Suprapubic skin (tissue), 3 donors: ENCODE measurements at regions not wholly inside any gene's neighbourhood (a gene's known extent, or its start where the extent isn't known, plus 50 kb on each side); places are given as distances from the start of the nearest gene placed in this dataset.

Experiments used
- EP300 ChIP-seq: sonication (generic); formaldehyde crosslinking; IDR thresholded peaks from one replicate; pipeline ENCODE4 v1.6.1; 2017; ENCODE audit warnings: antibody characterized with exemption
- POLR2A ChIP-seq, 2 donors: fragments of 450-650 bp; IDR thresholded peaks; one replicate each; pipeline ENCODE4 v1.6.1; 2017; ENCODE audit warnings: antibody characterized with exemption in 2 of 2, mild to moderate bottlenecking in 2 of 2, moderate library complexity in 2 of 2
- TF ChIP-seq, protein P1 (sequence below), 2 donors: fragments of 200-600 bp in 1 of 2; fragments of 450-650 bp in 1 of 2; sonication (generic) in 1 of 2; IDR thresholded peaks; one replicate each; pipeline ENCODE4 v1.5.1; 2016 to 2019; ENCODE audit warnings: antibody characterized with exemption in 2 of 2, mild to moderate bottlenecking in 1 of 2, moderate library complexity in 1 of 2

DNA sequence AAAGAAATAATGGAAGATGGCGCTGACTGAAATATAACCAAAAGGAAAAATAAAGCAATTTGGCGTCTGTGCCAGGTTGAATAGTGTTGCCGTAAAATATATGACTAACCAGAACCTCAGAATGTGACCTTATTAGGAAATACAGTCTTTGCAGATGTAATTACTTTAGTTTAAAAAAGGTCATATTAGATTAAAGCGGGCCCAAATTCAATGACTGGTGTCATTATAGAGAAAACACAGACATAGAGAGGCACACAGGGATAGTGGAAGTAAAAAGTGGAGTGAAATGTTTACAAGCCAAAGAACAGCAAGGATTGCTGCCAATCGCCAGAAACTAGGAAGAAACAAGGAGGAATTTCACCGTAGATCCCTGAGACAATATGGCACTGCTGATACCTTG is 521.2 kb downstream of the FRK start:
- TF ChIP-seq, protein P1, sequence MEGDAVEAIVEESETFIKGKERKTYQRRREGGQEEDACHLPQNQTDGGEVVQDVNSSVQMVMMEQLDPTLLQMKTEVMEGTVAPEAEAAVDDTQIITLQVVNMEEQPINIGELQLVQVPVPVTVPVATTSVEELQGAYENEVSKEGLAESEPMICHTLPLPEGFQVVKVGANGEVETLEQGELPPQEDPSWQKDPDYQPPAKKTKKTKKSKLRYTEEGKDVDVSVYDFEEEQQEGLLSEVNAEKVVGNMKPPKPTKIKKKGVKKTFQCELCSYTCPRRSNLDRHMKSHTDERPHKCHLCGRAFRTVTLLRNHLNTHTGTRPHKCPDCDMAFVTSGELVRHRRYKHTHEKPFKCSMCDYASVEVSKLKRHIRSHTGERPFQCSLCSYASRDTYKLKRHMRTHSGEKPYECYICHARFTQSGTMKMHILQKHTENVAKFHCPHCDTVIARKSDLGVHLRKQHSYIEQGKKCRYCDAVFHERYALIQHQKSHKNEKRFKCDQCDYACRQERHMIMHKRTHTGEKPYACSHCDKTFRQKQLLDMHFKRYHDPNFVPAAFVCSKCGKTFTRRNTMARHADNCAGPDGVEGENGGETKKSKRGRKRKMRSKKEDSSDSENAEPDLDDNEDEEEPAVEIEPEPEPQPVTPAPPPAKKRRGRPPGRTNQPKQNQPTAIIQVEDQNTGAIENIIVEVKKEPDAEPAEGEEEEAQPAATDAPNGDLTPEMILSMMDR (IDR thresholded peaks at IDR 0.05) = no peak
- TF ChIP-seq POLR2A (IDR thresholded peaks at IDR 0.05) (no peak), EP300 (no peak)
